Dendritic cell treated with granulocyte-macrophage colony-stimulating factor and Interleukin-4, amounts not matched to agents 40 ng/mL and 50 ng/mL, for 4 days (primary cell): ENCODE measurements at regions not wholly inside any gene's neighbourhood (a gene's known extent, or its start where the extent isn't known, plus 50 kb on each side); places are given as distances from the start of the nearest gene placed in this dataset.
"Not testable (repeated sequence)": the region's sequence is repeated elsewhere in the genome, so short reads cannot be mapped to it uniquely, and the experiment has no call there.

ENCODE experiments used
- H3K27ac Mint-ChIP-seq: one replicate; pipeline ENCODE4 v1.8.0; 2022; ENCODE audit warnings: mild to moderate bottlenecking, mixed read lengths
- H3K27me3 Mint-ChIP-seq: one replicate; pipeline ENCODE4 v1.8.0; 2022; ENCODE audit warnings: mild to moderate bottlenecking, mixed read lengths
- H3K36me3 Mint-ChIP-seq: one replicate; pipeline ENCODE4 v1.8.0; 2022; ENCODE audit warnings: low read depth, mixed read lengths
- H3K4me1 Mint-ChIP-seq: one replicate; pipeline ENCODE4 v1.8.0; 2022; ENCODE audit warnings: low read depth, mixed read lengths
- H3K4me3 Mint-ChIP-seq: one replicate; pipeline ENCODE4 v1.8.0; 2022; ENCODE audit warnings: mild to moderate bottlenecking, moderate library complexity, mixed read lengths
- H3K9me3 Mint-ChIP-seq: one replicate; pipeline ENCODE4 v1.8.0; 2022; ENCODE audit warnings: mixed read lengths
- intact Hi-C: fragments of 100-400 bp; cut with micrococcal nuclease; formaldehyde crosslinking; loops from one replicate; pipeline ENCODE4 v1.15.0; 2022

DNA sequence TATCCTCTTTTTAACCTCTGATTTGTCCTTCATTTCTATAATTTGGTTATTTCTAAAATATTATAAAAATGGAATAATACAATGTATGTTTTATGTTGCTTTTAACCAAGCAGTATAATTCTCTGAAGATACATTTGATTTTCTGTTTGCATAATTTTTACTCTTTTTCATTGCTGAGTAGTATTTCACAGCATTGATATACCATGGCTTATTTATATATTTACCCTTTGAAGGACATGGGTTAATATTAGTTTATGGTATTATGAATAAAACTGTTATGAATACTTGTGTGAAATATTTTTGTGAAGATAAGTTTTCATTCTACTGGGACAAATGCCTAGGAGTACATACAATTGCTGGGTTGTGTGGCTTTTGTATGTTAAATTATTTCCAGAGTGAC, 748.6 kb downstream of the TENT5A start:
- Mint-ChIP-seq H3K27ac (no peak overlapping the region), H3K27me3 (no peaks in the 10 kb centered on the region), H3K4me1 (no peaks in the 10 kb centered on the region), H3K4me3 (no peak overlapping the region), H3K36me3 (no peaks in the 10 kb centered on the region), H3K9me3 (peaks cover 40% of the 10 kb centered on the region)
- intact Hi-C loops: no loop called here

DNA sequence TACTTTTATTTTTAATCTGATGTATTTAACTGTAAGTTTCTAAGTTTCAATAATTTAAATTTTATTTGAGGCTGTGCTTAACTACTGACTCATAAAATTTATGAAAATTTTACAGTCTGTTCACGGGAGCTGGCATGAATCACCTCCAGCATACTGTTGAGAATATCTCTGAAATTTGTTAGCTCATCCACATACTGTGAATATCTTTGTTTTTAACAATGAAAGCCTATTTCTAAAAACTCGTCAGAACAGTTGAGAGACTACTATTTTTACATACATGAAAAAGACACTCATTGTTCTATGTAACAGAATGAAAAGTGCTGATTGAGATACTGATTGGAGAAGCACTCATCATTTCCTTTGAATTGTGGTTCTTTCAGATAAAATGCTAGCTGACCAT, 749.3 kb downstream of the TENT5A start:
- Mint-ChIP-seq H3K27ac (no peak overlapping the region), H3K27me3 (no peaks in the 10 kb centered on the region), H3K9me3 (peaks cover 38% of the 10 kb centered on the region), H3K4me1 (no peaks in the 10 kb centered on the region), H3K4me3 (no peak overlapping the region), H3K36me3 (no peaks in the 10 kb centered on the region)
- intact Hi-C loops: no loop called here

GRCh38 chr6:81002126-81002525, 750.4 kb downstream of the TENT5A start:
- Mint-ChIP-seq H3K4me1 (no peaks in the 10 kb centered on the region), H3K27me3 (no peaks in the 10 kb centered on the region), H3K4me3 (no peak overlapping the region), H3K36me3 (no peaks in the 10 kb centered on the region), H3K27ac (no peak overlapping the region), H3K9me3 (peaks cover 37% of the 10 kb centered on the region)
- intact Hi-C loops: no loop called here

DNA sequence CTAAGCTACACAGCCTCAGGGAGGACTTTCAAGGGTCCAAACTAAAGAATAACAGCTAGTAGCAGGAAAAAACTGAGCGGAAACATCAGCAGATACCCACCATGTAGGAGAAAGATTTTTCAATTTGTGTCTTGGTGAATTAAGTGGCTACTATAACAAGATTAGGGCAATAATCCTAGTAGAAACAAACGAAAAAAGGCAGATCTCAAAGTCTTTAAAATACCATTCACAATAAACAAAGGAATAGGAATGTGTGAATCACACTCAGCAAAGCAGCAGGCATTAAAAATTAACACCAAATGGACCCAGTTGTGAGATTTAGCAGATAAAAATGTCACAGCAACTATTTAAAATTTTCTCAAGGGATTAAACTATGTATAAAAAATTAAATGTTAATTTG, 761.2 kb downstream of the TENT5A start:
- Mint-ChIP-seq H3K9me3 (peaks cover 13% of the 10 kb centered on the region), H3K4me3 (no peak overlapping the region), H3K27me3 (no peaks in the 10 kb centered on the region), H3K4me1 (no peaks in the 10 kb centered on the region), H3K36me3 (no peaks in the 10 kb centered on the region), H3K27ac (no peak overlapping the region)
- intact Hi-C loops: no loop called here

DNA sequence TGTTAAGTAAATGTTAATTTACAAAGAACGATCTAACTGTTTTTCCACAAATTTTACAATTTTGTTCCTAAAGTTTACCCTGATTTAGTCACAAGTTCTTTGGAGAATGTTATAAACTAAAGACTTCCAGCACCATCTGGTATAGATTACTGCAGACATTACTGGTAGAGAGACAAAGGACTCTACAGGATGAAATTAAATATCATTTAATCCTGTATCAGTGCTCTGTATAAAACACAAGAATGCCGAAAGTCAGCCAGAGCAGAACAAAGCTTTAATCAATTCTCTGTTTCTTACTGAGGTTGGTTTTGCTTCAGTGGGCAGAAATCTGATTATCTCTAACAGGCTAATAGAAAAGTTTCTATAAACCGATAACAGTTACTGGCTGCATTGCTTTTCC, 763.6 kb downstream of the TENT5A start:
- Mint-ChIP-seq H3K9me3 (no peaks in the 10 kb centered on the region), H3K4me3 (no peak overlapping the region), H3K27ac (no peak overlapping the region), H3K36me3 (no peaks in the 10 kb centered on the region), H3K4me1 (no peaks in the 10 kb centered on the region), H3K27me3 (no peaks in the 10 kb centered on the region)
- intact Hi-C loops: no loop called here

- Mint-ChIP-seq H3K27me3 (no peaks in the 10 kb centered on the region), H3K9me3 (no peaks in the 10 kb centered on the region), H3K36me3 (no peaks in the 10 kb centered on the region), H3K4me1 (no peaks in the 10 kb centered on the region), H3K4me3 (no peak overlapping the region), H3K27ac (no peak overlapping the region)
- intact Hi-C loops: no loop called here
Measured at GRCh38 chr6:80988286-80988685, 764.2 kb downstream of the TENT5A start.

GRCh38 chr6:80981226-80981625, 771.3 kb downstream of the TENT5A start:
- H3K27me3 Mint-ChIP-seq, H3K4me3 Mint-ChIP-seq, intact Hi-C loops, H3K27ac Mint-ChIP-seq, H3K36me3 Mint-ChIP-seq, H3K4me1 Mint-ChIP-seq: not testable (repeated sequence)
- peaks cover 30% of the 10 kb centered on the region for H3K9me3 Mint-ChIP-seq

DNA sequence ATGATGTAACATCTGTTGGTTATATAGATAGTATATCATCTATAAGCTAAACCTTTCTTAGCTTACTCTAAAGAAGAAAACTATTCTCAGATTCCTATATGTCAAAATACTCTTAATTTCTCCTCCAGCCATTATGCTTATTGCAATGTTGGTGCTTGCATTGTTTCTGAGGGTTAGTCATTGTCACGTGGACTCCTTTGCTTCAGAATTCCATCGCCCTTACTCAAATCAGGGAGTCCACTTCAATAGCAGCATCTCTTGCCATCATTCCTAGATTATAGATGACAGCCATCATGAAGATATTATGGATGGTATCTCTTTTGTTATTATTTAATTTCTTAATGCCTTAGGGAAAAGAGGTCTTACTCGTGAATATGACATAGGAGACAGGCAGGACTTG, 776.1 kb downstream of the TENT5A start:
- no peaks in the 10 kb centered on the region for H3K36me3 Mint-ChIP-seq
- intact Hi-C loops: no loop called here
- no peaks in the 10 kb centered on the region for H3K4me1 Mint-ChIP-seq
- no peak overlapping the region for H3K27ac Mint-ChIP-seq
- H3K27me3 Mint-ChIP-seq: no peaks in the 10 kb centered on the region
- no peak overlapping the region for H3K4me3 Mint-ChIP-seq
- H3K9me3 Mint-ChIP-seq: peaks cover 26% of the 10 kb centered on the region

- no peaks in the 10 kb centered on the region for H3K36me3 Mint-ChIP-seq
- H3K9me3 Mint-ChIP-seq: peaks cover 14% of the 10 kb centered on the region
- H3K4me3 Mint-ChIP-seq: no peak overlapping the region
- no peaks in the 10 kb centered on the region for H3K27me3 Mint-ChIP-seq
- H3K4me1 Mint-ChIP-seq: no peaks in the 10 kb centered on the region
- no peak overlapping the region for H3K27ac Mint-ChIP-seq
- intact Hi-C loops: no loop called here
Measured at GRCh38 chr6:80974579-80974978, 777.9 kb downstream of the TENT5A start.

DNA sequence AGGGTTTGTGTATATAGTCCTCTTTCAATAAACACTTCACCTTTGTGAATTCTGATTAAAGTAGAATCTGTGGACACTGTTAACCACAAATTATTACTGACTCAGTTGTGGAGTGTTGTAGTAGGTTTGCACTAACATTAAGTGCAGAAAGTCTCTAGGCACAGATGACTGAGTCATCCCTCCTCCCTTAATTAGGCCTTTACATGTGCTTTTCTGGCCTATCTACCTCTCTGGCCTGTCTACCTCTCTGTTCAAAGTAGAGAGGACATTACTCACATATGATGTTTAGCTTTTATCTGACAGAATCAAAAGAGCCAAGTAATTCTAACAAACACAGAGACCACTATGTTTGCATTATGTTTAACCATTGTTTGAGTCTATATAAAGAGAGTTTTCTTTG, 783.0 kb downstream of the TENT5A start:
- H3K27ac Mint-ChIP-seq: no peak overlapping the region

GRCh38 chr6:80967609-80968008, 784.9 kb downstream of the TENT5A start:
- H3K4me3 Mint-ChIP-seq: no peak overlapping the region
- H3K27ac Mint-ChIP-seq: no peak overlapping the region
- no peaks in the 10 kb centered on the region for H3K4me1 Mint-ChIP-seq
- H3K27me3 Mint-ChIP-seq: no peaks in the 10 kb centered on the region
- intact Hi-C loops: no loop called here
- no peaks in the 10 kb centered on the region for H3K9me3 Mint-ChIP-seq
- H3K36me3 Mint-ChIP-seq: no peaks in the 10 kb centered on the region

More for the DNA sequence above, 783.0 kb downstream of the TENT5A start:
- no peak overlapping the region for H3K4me3 Mint-ChIP-seq
- no peaks in the 10 kb centered on the region for H3K9me3 Mint-ChIP-seq
- intact Hi-C loops: no loop called here
- no peaks in the 10 kb centered on the region for H3K27me3 Mint-ChIP-seq
- no peaks in the 10 kb centered on the region for H3K4me1 Mint-ChIP-seq
- H3K36me3 Mint-ChIP-seq: no peaks in the 10 kb centered on the region

GRCh38 chr6:80962382-80962781, 790.1 kb downstream of the TENT5A start:
- H3K4me1 Mint-ChIP-seq: no peaks in the 10 kb centered on the region
- intact Hi-C loops: no loop called here
- H3K27ac Mint-ChIP-seq: no peak overlapping the region
- no peaks in the 10 kb centered on the region for H3K27me3 Mint-ChIP-seq
- H3K4me3 Mint-ChIP-seq: no peak overlapping the region
- no peaks in the 10 kb centered on the region for H3K36me3 Mint-ChIP-seq
- no peaks in the 10 kb centered on the region for H3K9me3 Mint-ChIP-seq

- Mint-ChIP-seq H3K36me3 (no peaks in the 10 kb centered on the region), H3K9me3 (no peaks in the 10 kb centered on the region), H3K27ac (no peak overlapping the region), H3K27me3 (no peaks in the 10 kb centered on the region), H3K4me1 (no peaks in the 10 kb centered on the region), H3K4me3 (no peak overlapping the region)
- intact Hi-C loops: no loop called here
Measured at GRCh38 chr6:80961166-80961565, 791.3 kb downstream of the TENT5A start.

- H3K27me3 Mint-ChIP-seq: no peaks in the 10 kb centered on the region
- no peak overlapping the region for H3K4me3 Mint-ChIP-seq
- intact Hi-C loops: no loop called here
- H3K9me3 Mint-ChIP-seq: no peaks in the 10 kb centered on the region
- no peak overlapping the region for H3K27ac Mint-ChIP-seq
- no peaks in the 10 kb centered on the region for H3K4me1 Mint-ChIP-seq
- H3K36me3 Mint-ChIP-seq: no peaks in the 10 kb centered on the region
Measured at GRCh38 chr6:80959034-80959433, 793.4 kb downstream of the TENT5A start.

DNA sequence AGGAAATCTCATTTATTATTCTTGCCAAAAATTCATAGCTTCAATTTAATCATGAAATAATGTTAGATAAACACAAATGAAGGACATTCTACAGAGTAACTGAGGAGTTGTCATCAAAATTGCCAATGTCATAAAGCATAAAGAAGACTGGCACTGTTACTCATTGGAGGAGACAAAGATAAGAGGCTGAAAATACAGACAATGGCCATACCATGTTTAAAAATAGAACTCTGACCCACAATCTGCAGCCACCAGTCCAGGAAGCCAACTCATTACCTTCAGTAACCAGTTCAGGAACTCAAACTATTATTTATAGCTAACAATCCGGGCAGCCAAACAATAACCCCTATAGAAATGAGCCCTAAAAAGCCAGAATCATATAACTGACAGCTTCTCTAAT, 795.6 kb downstream of the TENT5A start:
- no peak overlapping the region for H3K27ac Mint-ChIP-seq

DNA sequence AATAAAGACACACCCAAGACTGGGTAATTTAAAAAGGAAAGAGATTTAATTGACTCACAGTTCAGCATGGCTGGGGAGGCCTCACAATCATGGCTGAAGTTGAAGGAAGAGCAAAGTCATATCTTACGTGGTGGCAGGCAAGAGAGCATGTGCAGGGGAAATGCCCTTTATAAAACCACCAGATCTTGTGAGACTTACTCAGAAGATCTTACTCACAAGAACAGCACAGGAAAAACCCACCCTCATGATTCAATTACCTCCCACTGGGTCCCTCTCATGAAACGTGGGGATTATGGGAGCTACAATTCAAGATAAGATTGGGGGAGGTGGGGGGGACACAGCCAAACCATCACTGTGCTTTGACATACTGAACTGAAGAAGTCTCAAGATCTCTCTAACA, 800.0 kb downstream of the TENT5A start:
- H3K36me3 Mint-ChIP-seq, H3K27ac Mint-ChIP-seq, H3K27me3 Mint-ChIP-seq, H3K4me3 Mint-ChIP-seq, H3K9me3 Mint-ChIP-seq, H3K4me1 Mint-ChIP-seq, intact Hi-C loops: not testable (repeated sequence)

More for the DNA sequence above, 795.6 kb downstream of the TENT5A start:
- no peaks in the 10 kb centered on the region for H3K27me3 Mint-ChIP-seq
- no peaks in the 10 kb centered on the region for H3K9me3 Mint-ChIP-seq
- no peak overlapping the region for H3K4me3 Mint-ChIP-seq
- H3K4me1 Mint-ChIP-seq: no peaks in the 10 kb centered on the region
- intact Hi-C loops: no loop called here
- H3K36me3 Mint-ChIP-seq: no peaks in the 10 kb centered on the region
